WTC11 (cell line): ENCODE measurements at regions not wholly inside any gene's neighbourhood (a gene's known extent, or its start where the extent isn't known, plus 50 kb on each side); places are given as distances from the start of the nearest gene placed in this dataset.

Source experiments
- ATAC-seq: fragments of 200-7000 bp; cut with Tn5 transposase; 2 replicates; pipeline ENCODE4 v1.10.0; 2021; ENCODE audit warnings: mild to moderate bottlenecking, moderate library complexity
- CTCF ChIA-PET: fragments of 300-600 bp; sonication (Branson Sonifier 250); formaldehyde crosslinking; loops from one replicate; lab custom pipeline; 2021; ENCODE audit warnings: antibody characterized with exemption; lab: Charles Lee
- POLR2A ChIA-PET: fragments of 350-600 bp; sonication (Branson Sonifier 250); formaldehyde crosslinking; loops from one replicate; lab custom pipeline; 2021; ENCODE audit warnings: antibody characterized with exemption; lab: Charles Lee
- DNase-seq: peaks from one replicate; pipeline ENCODE4 v3.0.0; 2021; ENCODE audit warnings: low spot score
- H3K27ac Mint-ChIP-seq: 2 replicates; pipeline ENCODE4 v1.8.0; 2021; ENCODE audit warnings: mixed read lengths
- H3K27me3 Mint-ChIP-seq: 2 replicates; pipeline ENCODE4 v1.8.0; 2021; ENCODE audit warnings: low read depth, mild to moderate bottlenecking, moderate library complexity, mixed read lengths
- H3K36me3 Mint-ChIP-seq: 2 replicates; pipeline ENCODE4 v1.8.0; 2021; ENCODE audit warnings: mixed read lengths
- H3K4me1 Mint-ChIP-seq: 2 replicates; pipeline ENCODE4 v1.8.0; 2022; ENCODE audit warnings: mixed read lengths
- H3K4me3 Mint-ChIP-seq: 2 replicates; pipeline ENCODE4 v1.8.0; 2021; ENCODE audit warnings: mild to moderate bottlenecking, moderate library complexity, mixed read lengths
- H3K9me3 Mint-ChIP-seq: 2 replicates; pipeline ENCODE4 v1.8.0; 2021; ENCODE audit warnings: mixed read lengths
- GRHL2 ChIP-seq: fragments of 250-450 bp; sonication (Bioruptor Pico); IDR thresholded peaks from 2 replicates; pipeline ENCODE4 v1.8.0; 2022; ENCODE audit warnings: mild to moderate bottlenecking, moderate library complexity; ENCODE audit not compliant: insufficient replicate concordance, severe bottlenecking
- IRF2 ChIP-seq: sonication (generic); formaldehyde crosslinking; IDR thresholded peaks from 2 replicates; pipeline ENCODE4 v1.8.0; 2022; ENCODE audit warnings: low read depth, missing genetic modification reagents, borderline replicate concordance
- JAZF1 ChIP-seq: fragments of 250-450 bp; sonication (Bioruptor Pico); IDR thresholded peaks from 2 replicates; pipeline ENCODE4 v1.9.0; 2021; ENCODE audit warnings: moderate library complexity, mild to moderate bottlenecking, inconsistent platforms
- KAT7 ChIP-seq: sonication (generic); formaldehyde crosslinking; IDR thresholded peaks from 2 replicates; pipeline ENCODE4 v1.8.1; 2023; ENCODE audit warnings: missing genetic modification reagents, mild to moderate bottlenecking, borderline replicate concordance
- NFATC4 ChIP-seq: fragments of 250-450 bp; sonication (Bioruptor Pico); IDR thresholded peaks from 2 replicates; pipeline ENCODE4 v1.9.0; 2021; ENCODE audit warnings: mild to moderate bottlenecking
- NFE2L1 ChIP-seq: sonication (generic); formaldehyde crosslinking; IDR thresholded peaks from 2 replicates; pipeline ENCODE4 v1.8.1; 2023; ENCODE audit warnings: missing genetic modification reagents
- NR1H2 ChIP-seq: sonication (generic); formaldehyde crosslinking; IDR thresholded peaks from 2 replicates; pipeline ENCODE4 v1.9.0; 2021; ENCODE audit warnings: mild to moderate bottlenecking, moderate library complexity, missing genetic modification reagents
- PRRX2 ChIP-seq: fragments of 250-450 bp; sonication (Bioruptor Pico); IDR thresholded peaks from 2 replicates; pipeline ENCODE4 v1.8.0; 2021; ENCODE audit warnings: mild to moderate bottlenecking
- RELA ChIP-seq: sonication (generic); formaldehyde crosslinking; IDR thresholded peaks from 2 replicates; pipeline ENCODE4 v1.8.1; 2022; ENCODE audit warnings: missing genetic modification reagents, mild to moderate bottlenecking, borderline replicate concordance
- RORB ChIP-seq: fragments of 250-450 bp; sonication (Bioruptor Pico); IDR thresholded peaks from 2 replicates; pipeline ENCODE4 v1.9.0; 2021; ENCODE audit warnings: mild to moderate bottlenecking
- ZNF423 ChIP-seq: fragments of 250-450 bp; sonication (Bioruptor Pico); IDR thresholded peaks from 2 replicates; pipeline ENCODE4 v2.1.2; 2022; ENCODE audit warnings: mild to moderate bottlenecking, moderate library complexity
- TF ChIP-seq, protein P1 (sequence below): sonication (generic); formaldehyde crosslinking; IDR thresholded peaks from 2 replicates; pipeline ENCODE4 v1.8.1; 2023; ENCODE audit warnings: mild to moderate bottlenecking, missing genetic modification reagents, borderline replicate concordance
- TF ChIP-seq, protein P2 (sequence below): sonication (generic); formaldehyde crosslinking; IDR thresholded peaks from 2 replicates; pipeline ENCODE4 v1.8.1; 2023; ENCODE audit warnings: mild to moderate bottlenecking, missing genetic modification reagents
- TF ChIP-seq, protein P3 (sequence below): sonication (generic); formaldehyde crosslinking; IDR thresholded peaks from 2 replicates; pipeline ENCODE4 v1.8.1; 2022; ENCODE audit warnings: mild to moderate bottlenecking, missing genetic modification reagents, moderate library complexity, borderline replicate concordance
- TF ChIP-seq, protein P4 (sequence below): fragments of 200-600 bp; IDR thresholded peaks from 2 replicates; pipeline ENCODE4 v1.8.0; 2022; ENCODE audit warnings: antibody characterized with exemption
- TF ChIP-seq, protein P5 (sequence below): fragments of 250-450 bp; sonication (Bioruptor Pico); IDR thresholded peaks from 2 replicates; pipeline ENCODE4 v1.9.0; 2021; ENCODE audit warnings: mild to moderate bottlenecking

DNA sequence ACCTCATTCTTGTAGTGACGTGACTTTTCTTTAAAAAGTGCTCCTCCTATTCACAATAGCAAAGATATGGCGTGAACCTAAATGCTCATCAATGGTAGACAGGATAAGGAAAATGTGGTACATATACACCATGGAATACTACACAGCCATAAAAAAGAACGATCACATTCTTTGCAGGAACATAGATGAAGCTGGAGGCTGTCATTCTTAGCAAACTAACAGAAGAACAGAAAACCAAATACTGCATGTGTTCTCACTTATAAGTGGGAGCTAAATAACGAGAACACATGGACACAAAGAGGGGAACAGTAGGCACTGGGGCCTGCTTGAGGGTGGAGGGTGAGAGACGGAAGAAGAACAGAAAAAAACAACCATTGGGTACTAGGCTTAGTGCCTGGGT is 59.9 kb upstream of the FGFR2 start (continued):
- TF ChIP-seq, protein P1, sequence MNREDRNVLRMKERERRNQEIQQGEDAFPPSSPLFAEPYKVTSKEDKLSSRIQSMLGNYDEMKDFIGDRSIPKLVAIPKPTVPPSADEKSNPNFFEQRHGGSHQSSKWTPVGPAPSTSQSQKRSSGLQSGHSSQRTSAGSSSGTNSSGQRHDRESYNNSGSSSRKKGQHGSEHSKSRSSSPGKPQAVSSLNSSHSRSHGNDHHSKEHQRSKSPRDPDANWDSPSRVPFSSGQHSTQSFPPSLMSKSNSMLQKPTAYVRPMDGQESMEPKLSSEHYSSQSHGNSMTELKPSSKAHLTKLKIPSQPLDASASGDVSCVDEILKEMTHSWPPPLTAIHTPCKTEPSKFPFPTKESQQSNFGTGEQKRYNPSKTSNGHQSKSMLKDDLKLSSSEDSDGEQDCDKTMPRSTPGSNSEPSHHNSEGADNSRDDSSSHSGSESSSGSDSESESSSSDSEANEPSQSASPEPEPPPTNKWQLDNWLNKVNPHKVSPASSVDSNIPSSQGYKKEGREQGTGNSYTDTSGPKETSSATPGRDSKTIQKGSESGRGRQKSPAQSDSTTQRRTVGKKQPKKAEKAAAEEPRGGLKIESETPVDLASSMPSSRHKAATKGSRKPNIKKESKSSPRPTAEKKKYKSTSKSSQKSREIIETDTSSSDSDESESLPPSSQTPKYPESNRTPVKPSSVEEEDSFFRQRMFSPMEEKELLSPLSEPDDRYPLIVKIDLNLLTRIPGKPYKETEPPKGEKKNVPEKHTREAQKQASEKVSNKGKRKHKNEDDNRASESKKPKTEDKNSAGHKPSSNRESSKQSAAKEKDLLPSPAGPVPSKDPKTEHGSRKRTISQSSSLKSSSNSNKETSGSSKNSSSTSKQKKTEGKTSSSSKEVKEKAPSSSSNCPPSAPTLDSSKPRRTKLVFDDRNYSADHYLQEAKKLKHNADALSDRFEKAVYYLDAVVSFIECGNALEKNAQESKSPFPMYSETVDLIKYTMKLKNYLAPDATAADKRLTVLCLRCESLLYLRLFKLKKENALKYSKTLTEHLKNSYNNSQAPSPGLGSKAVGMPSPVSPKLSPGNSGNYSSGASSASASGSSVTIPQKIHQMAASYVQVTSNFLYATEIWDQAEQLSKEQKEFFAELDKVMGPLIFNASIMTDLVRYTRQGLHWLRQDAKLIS (CRISPR knock-in tag) = no peak
- TF ChIP-seq JAZF1 (CRISPR knock-in tag) (no peak), KAT7 (CRISPR knock-in tag) (no peak), NFATC4 (CRISPR knock-in tag) (no peak), ZNF423 (CRISPR knock-in tag) (no peak), RORB (CRISPR knock-in tag) (no peak), RELA (CRISPR knock-in tag) (no peak), PRRX2 (no peak)
- TF ChIP-seq, protein P2, sequence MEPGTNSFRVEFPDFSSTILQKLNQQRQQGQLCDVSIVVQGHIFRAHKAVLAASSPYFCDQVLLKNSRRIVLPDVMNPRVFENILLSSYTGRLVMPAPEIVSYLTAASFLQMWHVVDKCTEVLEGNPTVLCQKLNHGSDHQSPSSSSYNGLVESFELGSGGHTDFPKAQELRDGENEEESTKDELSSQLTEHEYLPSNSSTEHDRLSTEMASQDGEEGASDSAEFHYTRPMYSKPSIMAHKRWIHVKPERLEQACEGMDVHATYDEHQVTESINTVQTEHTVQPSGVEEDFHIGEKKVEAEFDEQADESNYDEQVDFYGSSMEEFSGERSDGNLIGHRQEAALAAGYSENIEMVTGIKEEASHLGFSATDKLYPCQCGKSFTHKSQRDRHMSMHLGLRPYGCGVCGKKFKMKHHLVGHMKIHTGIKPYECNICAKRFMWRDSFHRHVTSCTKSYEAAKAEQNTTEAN = no peak

DNA sequence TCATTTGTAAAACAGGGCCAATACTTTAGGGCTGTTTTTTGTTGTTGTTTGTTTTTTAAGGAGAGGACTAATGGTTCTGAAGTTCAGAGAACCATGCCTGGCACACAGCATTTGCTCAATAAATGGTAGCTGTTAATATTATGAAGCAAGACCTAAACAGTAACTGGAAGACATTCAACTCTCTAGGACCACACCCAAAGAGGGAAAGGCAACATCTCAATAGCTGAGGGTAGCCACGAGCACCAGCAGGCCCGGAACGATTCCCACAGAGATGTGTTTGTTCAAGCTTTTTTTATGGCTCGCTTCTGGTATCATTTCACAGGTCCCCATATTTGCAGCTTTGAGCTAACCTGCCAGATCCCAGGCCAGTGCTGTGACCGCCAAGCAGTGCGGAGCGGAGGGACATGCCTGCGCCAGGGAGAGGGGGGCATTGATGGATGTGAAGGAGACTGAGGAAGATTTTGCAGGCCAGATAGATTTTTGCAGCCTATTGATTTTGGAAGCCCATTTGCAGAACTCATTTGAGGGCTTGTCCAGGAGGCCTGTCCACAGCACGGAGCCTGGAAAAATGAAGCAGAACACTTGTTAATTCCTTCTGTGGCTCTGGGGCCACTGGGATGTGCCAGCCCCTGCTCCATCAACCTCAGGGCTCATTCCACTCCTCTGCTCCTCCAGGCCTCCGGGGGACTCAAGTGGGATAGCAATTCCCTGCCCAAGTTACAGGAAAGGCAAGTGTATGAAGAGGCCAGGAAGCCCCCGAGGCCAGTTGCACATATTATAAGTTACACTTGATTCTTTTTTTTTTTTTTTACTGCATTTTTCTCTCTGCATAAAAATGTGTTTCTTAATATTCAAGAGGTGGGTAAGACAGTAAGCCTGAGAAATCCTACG is 57.3 kb upstream of the FGFR2 start:
- no peak overlapping the region for H3K27ac Mint-ChIP-seq
- CTCF ChIA-PET = interaction anchor here (1.3 to 2.0 kb wide), 2 partner anchors 8 to 46 kb away, joined by 4 to 19 read pairs; no protein-coding TSS in a partner anchor
- DNase-seq (no peak), ATAC-seq (peak; percentile 53)
- H3K4me1 Mint-ChIP-seq = peaks cover 16% of the 10 kb centered on the region
- no peak overlapping the region for H3K4me3 Mint-ChIP-seq
- TF ChIP-seq, protein P3, sequence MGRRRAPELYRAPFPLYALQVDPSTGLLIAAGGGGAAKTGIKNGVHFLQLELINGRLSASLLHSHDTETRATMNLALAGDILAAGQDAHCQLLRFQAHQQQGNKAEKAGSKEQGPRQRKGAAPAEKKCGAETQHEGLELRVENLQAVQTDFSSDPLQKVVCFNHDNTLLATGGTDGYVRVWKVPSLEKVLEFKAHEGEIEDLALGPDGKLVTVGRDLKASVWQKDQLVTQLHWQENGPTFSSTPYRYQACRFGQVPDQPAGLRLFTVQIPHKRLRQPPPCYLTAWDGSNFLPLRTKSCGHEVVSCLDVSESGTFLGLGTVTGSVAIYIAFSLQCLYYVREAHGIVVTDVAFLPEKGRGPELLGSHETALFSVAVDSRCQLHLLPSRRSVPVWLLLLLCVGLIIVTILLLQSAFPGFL = no peak
- TF ChIP-seq, protein P4, sequence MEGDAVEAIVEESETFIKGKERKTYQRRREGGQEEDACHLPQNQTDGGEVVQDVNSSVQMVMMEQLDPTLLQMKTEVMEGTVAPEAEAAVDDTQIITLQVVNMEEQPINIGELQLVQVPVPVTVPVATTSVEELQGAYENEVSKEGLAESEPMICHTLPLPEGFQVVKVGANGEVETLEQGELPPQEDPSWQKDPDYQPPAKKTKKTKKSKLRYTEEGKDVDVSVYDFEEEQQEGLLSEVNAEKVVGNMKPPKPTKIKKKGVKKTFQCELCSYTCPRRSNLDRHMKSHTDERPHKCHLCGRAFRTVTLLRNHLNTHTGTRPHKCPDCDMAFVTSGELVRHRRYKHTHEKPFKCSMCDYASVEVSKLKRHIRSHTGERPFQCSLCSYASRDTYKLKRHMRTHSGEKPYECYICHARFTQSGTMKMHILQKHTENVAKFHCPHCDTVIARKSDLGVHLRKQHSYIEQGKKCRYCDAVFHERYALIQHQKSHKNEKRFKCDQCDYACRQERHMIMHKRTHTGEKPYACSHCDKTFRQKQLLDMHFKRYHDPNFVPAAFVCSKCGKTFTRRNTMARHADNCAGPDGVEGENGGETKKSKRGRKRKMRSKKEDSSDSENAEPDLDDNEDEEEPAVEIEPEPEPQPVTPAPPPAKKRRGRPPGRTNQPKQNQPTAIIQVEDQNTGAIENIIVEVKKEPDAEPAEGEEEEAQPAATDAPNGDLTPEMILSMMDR = no peak
- TF ChIP-seq NFE2L1 = no peak
- TF ChIP-seq, protein P2 = no peak
- no peak for TF ChIP-seq NFATC4 (CRISPR knock-in tag)
- TF ChIP-seq NR1H2 = no peak
- no peak for TF ChIP-seq GRHL2 (CRISPR knock-in tag)
- TF ChIP-seq, protein P1 (CRISPR knock-in tag) = no peak
- TF ChIP-seq, protein P5, sequence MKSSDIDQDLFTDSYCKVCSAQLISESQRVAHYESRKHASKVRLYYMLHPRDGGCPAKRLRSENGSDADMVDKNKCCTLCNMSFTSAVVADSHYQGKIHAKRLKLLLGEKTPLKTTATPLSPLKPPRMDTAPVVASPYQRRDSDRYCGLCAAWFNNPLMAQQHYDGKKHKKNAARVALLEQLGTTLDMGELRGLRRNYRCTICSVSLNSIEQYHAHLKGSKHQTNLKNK (CRISPR knock-in tag) = no peak
- no peak for TF ChIP-seq RORB (CRISPR knock-in tag)
- TF ChIP-seq IRF2 (CRISPR knock-in tag) = no peak
- POLR2A ChIA-PET = interaction anchor here (0.6 kb wide), 1 partner anchor 351 kb away, joined by 4 read pairs; no protein-coding TSS in a partner anchor
- H3K9me3 Mint-ChIP-seq = peaks cover 25% of the 10 kb centered on the region
- no peaks in the 10 kb centered on the region for H3K36me3 Mint-ChIP-seq
- no peaks in the 10 kb centered on the region for H3K27me3 Mint-ChIP-seq
